IMR-90 (cell line): ENCODE measurements at regions not wholly inside any gene's neighbourhood (a gene's known extent, or its start where the extent isn't known, plus 50 kb on each side); places are given as distances from the start of the nearest gene placed in this dataset.

Experiments
- ATAC-seq: fragments of 200-7000 bp; cut with Tn5 transposase; 2 replicates; pipeline ENCODE4 v1.9.1; 2020; ENCODE audit warnings: low read depth, mild to moderate bottlenecking, moderate library complexity
- BruUV-seq: library from RNA; stranded (reverse); fragments of 400-500 nt; replicated peaks from 2 replicates; lab custom pipeline; 2021; lab: Mats Ljungman, UMichigan
- CTCF ChIA-PET: fragments of 300-600 bp; formaldehyde crosslinking; extraction: SDS; loops from one replicate; lab custom pipeline; 2021; ENCODE audit warnings: antibody characterized with exemption; lab: Yijun Ruan, JAX
- POLR2A ChIA-PET: fragments of 300-600 bp; sonication (Branson Sonifier 250); formaldehyde crosslinking; loops from one replicate; lab custom pipeline; 2022; ENCODE audit warnings: antibody characterized with exemption; ENCODE audit not compliant: unreplicated experiment; lab: Charles Lee
- DNase-seq: peaks from one replicate; pipeline ENCODE4 v3.0.0; 2013
- H2AFZ ChIP-seq: replicated peaks from 2 replicates; pipeline ENCODE3; 2013; ENCODE audit warnings: low read length, mild to moderate bottlenecking; ENCODE audit not compliant: poor library complexity
- H2AK5ac ChIP-seq: 2 replicates; pipeline ENCODE4 v1.6.1; 2013; ENCODE audit warnings: low read depth, low read length, inconsistent platforms
- H2AK9ac ChIP-seq: replicated peaks from 2 replicates; pipeline ENCODE3; 2013; ENCODE audit warnings: mild to moderate bottlenecking, low read depth, low read length, moderate library complexity; ENCODE audit not compliant: poor library complexity
- H2BK120ac ChIP-seq: 2 replicates; pipeline ENCODE4 v1.6.1; 2013; ENCODE audit warnings: low read depth, low read length, inconsistent platforms
- H2BK15ac ChIP-seq: 3 replicates; pipeline ENCODE4 v1.6.1; 2013; ENCODE audit warnings: low read depth, low read length, inconsistent platforms
- H2BK20ac ChIP-seq: 2 replicates; pipeline ENCODE4 v1.6.1; 2013; ENCODE audit warnings: low read depth, mild to moderate bottlenecking, inconsistent platforms, low read length, moderate library complexity
- H2BK5ac ChIP-seq: 2 replicates; pipeline ENCODE4 v1.6.1; 2013; ENCODE audit warnings: mild to moderate bottlenecking, low read depth, low read length, inconsistent platforms; ENCODE audit not compliant: poor library complexity, severe bottlenecking
- H3K14ac ChIP-seq: replicated peaks from 2 replicates; pipeline ENCODE4 v1.6.1; 2013; ENCODE audit warnings: low read depth, low read length, inconsistent platforms
- H3K18ac ChIP-seq: 2 replicates; pipeline ENCODE4 v1.6.1; 2013; ENCODE audit warnings: low read depth, low read length, control low read depth
- H3K23ac ChIP-seq: 2 replicates; pipeline ENCODE4 v1.6.1; 2013; ENCODE audit warnings: low read depth, low read length, inconsistent platforms
- H3K27ac ChIP-seq: 2 replicates; pipeline ENCODE4 v1.5.1; 2013; ENCODE audit warnings: mild to moderate bottlenecking, control low read depth, low read length; ENCODE audit not compliant: insufficient read depth
- H3K27me3 ChIP-seq: 2 replicates; pipeline ENCODE4 v1.6.1; 2013; ENCODE audit warnings: low read length; ENCODE audit not compliant: control insufficient read depth, insufficient read depth
- H3K36me3 ChIP-seq: 2 replicates; pipeline ENCODE4 v1.6.1; 2013; ENCODE audit warnings: low read length, mixed read lengths; ENCODE audit not compliant: control insufficient read depth, insufficient read depth
- H3K4ac ChIP-seq: 2 replicates; pipeline ENCODE4 v1.6.1; 2013; ENCODE audit warnings: low read depth, low read length, inconsistent platforms
- H3K4me1 ChIP-seq: 2 replicates; pipeline ENCODE4 v1.6.1; 2013; ENCODE audit warnings: low read length, mixed read lengths; ENCODE audit not compliant: control insufficient read depth, insufficient read depth
- H3K4me2 ChIP-seq: 2 replicates; pipeline ENCODE4 v1.6.1; 2013; ENCODE audit warnings: low read depth, mild to moderate bottlenecking, control low read depth, low read length, moderate library complexity
- H3K4me3 ChIP-seq: 2 replicates; pipeline ENCODE4 v1.5.1; 2013; ENCODE audit warnings: low read depth, mild to moderate bottlenecking, control low read depth, low read length, moderate library complexity; ENCODE audit not compliant: insufficient read depth
- H3K56ac ChIP-seq: 2 replicates; pipeline ENCODE4 v1.6.1; 2013; ENCODE audit warnings: low read length, inconsistent platforms; ENCODE audit not compliant: insufficient read depth; ENCODE audit errors: extremely low read depth
- H3K79me1 ChIP-seq, 2 experiments: 2 replicates each; pipeline ENCODE4 v1.6.1; 2013; ENCODE audit warnings: low read length in 2 of 2, inconsistent platforms in 1 of 2, low read depth in 1 of 2
- H3K9ac ChIP-seq: 2 replicates; pipeline ENCODE4 v1.6.1; 2013; ENCODE audit warnings: low read depth, low read length, control low read depth
- H3K9me1 ChIP-seq: 2 replicates; pipeline ENCODE4 v1.6.1; 2013; ENCODE audit warnings: low read length, inconsistent platforms; ENCODE audit not compliant: insufficient read depth
- H3K9me3 ChIP-seq: 2 replicates; pipeline ENCODE4 v1.6.1; 2013; ENCODE audit warnings: low read length; ENCODE audit not compliant: control insufficient read depth, insufficient read depth
- H4K20me1 ChIP-seq: 2 replicates; pipeline ENCODE4 v1.6.1; 2013; ENCODE audit warnings: low read length, inconsistent platforms; ENCODE audit not compliant: insufficient read depth
- H4K5ac ChIP-seq: 2 replicates; pipeline ENCODE4 v1.6.1; 2013; ENCODE audit warnings: mild to moderate bottlenecking, low read depth, low read length, control low read depth
- H4K8ac ChIP-seq, 2 experiments: 2 replicates each; pipeline ENCODE4 v1.6.1; 2013; ENCODE audit warnings: low read depth in 2 of 2, low read length in 2 of 2, control low read depth in 1 of 2, inconsistent platforms in 1 of 2
- H4K91ac ChIP-seq: 2 replicates; pipeline ENCODE4 v1.6.1; 2013; ENCODE audit warnings: low read depth, low read length, inconsistent platforms; ENCODE audit not compliant: insufficient read depth
- CHD1 ChIP-seq: IDR thresholded peaks from 2 replicates; pipeline ENCODE4 v1.6.1; 2012; ENCODE audit warnings: low read depth, low read length, improper control_type of control experiment
- CTCF ChIP-seq: conservative IDR thresholded peaks from 2 replicates; pipeline ENCODE4 v1.5.1; 2012; ENCODE audit warnings: mild to moderate bottlenecking, low read depth, low read length, improper control_type of control experiment
- ELK1 ChIP-seq: fragments of 150-350 bp; IDR thresholded peaks from 2 replicates; pipeline ENCODE4 v1.6.1; 2016; ENCODE audit warnings: low read depth, mild to moderate bottlenecking, low read length, moderate library complexity, borderline replicate concordance
- RFX5 ChIP-seq: IDR thresholded peaks from 2 replicates; pipeline ENCODE4 v1.8.0; 2012; ENCODE audit warnings: low read depth, mild to moderate bottlenecking, low read length, moderate library complexity
- SMC3 ChIP-seq: fragments of 150-350 bp; IDR thresholded peaks from 2 replicates; pipeline ENCODE4 v1.6.1; 2016; ENCODE audit warnings: low read depth, mild to moderate bottlenecking, antibody characterized with exemption, low read length, moderate library complexity
- USF2 ChIP-seq: fragments of 150-350 bp; IDR thresholded peaks from 2 replicates; pipeline ENCODE4 v1.6.1; 2017; ENCODE audit warnings: mild to moderate bottlenecking, antibody characterized with exemption, low read length, low read depth
- WGBS, 2 experiments: methylation state at CpG; one replicate each; pipeline versions ENCODE4 v1.1.5 to v1.1.7; 2013; ENCODE audit warnings: missing lambda C conversion rate in 2 of 2; ENCODE audit not compliant: insufficient read length in 1 of 2; ENCODE audit errors: extremely low coverage in 2 of 2; 5-methylcytosine and 5-hydroxymethylcytosine counted together
- dilution Hi-C: fragments of 300-500 bp; cut with HindIII; formaldehyde crosslinking; loops from one replicate; pipeline ENCODE4 v1.14.3; 2018; ENCODE audit warnings: low sequenced_read_pairs; ENCODE audit not compliant: unreplicated experiment
- in situ Hi-C: fragments of 300-500 bp; cut with MboI; formaldehyde crosslinking; loops from 3 replicates; pipeline ENCODE4 v1.14.3; 2019; ENCODE audit warnings: low sequenced_read_pairs, inconsistent platforms, mixed read lengths
- intact Hi-C: fragments of 100-400 bp; cut with micrococcal nuclease; formaldehyde crosslinking; loops from 2 replicates; pipeline ENCODE4 v1.10.0; 2022

GRCh38 chr6:169380493-169380892, 126.8 kb upstream of the THBS2 start:
- Histone ChIP-seq H3K18ac (no peak overlapping the region), H3K9me1 (peaks cover 4% of the 10 kb centered on the region; the same call in 1 of the 2 replicates), H2BK15ac (no peak overlapping the region), H3K4ac (no peak overlapping the region), H4K91ac (no peak overlapping the region), H3K4me3 (no peak overlapping the region), H4K20me1 (no peaks in the 10 kb centered on the region), H3K9me3 (peaks cover 12% of the 10 kb centered on the region), H3K9ac (no peak overlapping the region), H3K79me1 (no peaks in the 10 kb centered on the region), H2AK5ac (no peak overlapping the region), H2AK9ac (no peak overlapping the region), H3K56ac (no peak overlapping the region), H3K23ac (no peak overlapping the region), H3K27ac (no peak overlapping the region), H3K4me2 (no peak overlapping the region), H3K14ac (no peak overlapping the region), H2BK20ac (no peak overlapping the region), H4K8ac (no peak overlapping the region), H3K4me1 (no peaks in the 10 kb centered on the region), H2BK5ac (no peak overlapping the region), H3K36me3 (no peaks in the 10 kb centered on the region), H3K27me3 (peaks cover 2% of the 10 kb centered on the region; the same call in 1 of the 2 replicates), H2AFZ (peak overlapping the region; percentile 17), H4K5ac (no peak overlapping the region), H2BK120ac (no peak overlapping the region)
- CTCF ChIA-PET = no interaction called here
- intact Hi-C loops = no loop called here
- dilution Hi-C loops = no loop called here
- no peak for TF ChIP-seq CTCF
- no peak for TF ChIP-seq RFX5
- TF ChIP-seq ELK1 = no peak
- no peak for TF ChIP-seq SMC3
- no peak for TF ChIP-seq USF2
- TF ChIP-seq CHD1 = no peak
- ATAC-seq (no peak), DNase-seq (no peak)
- in situ Hi-C loops = no loop called here
- POLR2A ChIA-PET = no interaction called here
- BruUV-seq = no TSS peak
- WGBS, 2 experiments = 15% methylated on average over 4 of the region's 8 CpGs; no CpG with 5 or more reads in 1 of the 2 experiments
